GM18505 (cell line): ENCODE measurements at regions not wholly inside any gene's neighbourhood (a gene's known extent, or its start where the extent isn't known, plus 50 kb on each side); places are given as distances from the start of the nearest gene placed in this dataset.

Source experiments
- ATAC-seq: cut with Tn5 transposase; IDR thresholded peaks from one replicate; pipeline ENCODE4 v1.9.1; 2021; ENCODE audit not compliant: unreplicated experiment
- POLR2A ChIP-seq: IDR thresholded peaks from 4 replicates; pipeline ENCODE4 v1.6.1; 2011; ENCODE audit warnings: borderline replicate concordance; ENCODE audit not compliant: insufficient read depth, insufficient read length; ENCODE audit errors: extremely low read depth

GRCh38 chr10:90149563-90149962 lies 448.2 kb downstream of the KIF20B start:
- ATAC-seq = no peak
- no peak for TF ChIP-seq POLR2A

- no peak for ATAC-seq
- no peak for TF ChIP-seq POLR2A
These were observed 461.0 kb downstream of the KIF20B start for GRCh38 chr10:90162271-90162853.

DNA sequence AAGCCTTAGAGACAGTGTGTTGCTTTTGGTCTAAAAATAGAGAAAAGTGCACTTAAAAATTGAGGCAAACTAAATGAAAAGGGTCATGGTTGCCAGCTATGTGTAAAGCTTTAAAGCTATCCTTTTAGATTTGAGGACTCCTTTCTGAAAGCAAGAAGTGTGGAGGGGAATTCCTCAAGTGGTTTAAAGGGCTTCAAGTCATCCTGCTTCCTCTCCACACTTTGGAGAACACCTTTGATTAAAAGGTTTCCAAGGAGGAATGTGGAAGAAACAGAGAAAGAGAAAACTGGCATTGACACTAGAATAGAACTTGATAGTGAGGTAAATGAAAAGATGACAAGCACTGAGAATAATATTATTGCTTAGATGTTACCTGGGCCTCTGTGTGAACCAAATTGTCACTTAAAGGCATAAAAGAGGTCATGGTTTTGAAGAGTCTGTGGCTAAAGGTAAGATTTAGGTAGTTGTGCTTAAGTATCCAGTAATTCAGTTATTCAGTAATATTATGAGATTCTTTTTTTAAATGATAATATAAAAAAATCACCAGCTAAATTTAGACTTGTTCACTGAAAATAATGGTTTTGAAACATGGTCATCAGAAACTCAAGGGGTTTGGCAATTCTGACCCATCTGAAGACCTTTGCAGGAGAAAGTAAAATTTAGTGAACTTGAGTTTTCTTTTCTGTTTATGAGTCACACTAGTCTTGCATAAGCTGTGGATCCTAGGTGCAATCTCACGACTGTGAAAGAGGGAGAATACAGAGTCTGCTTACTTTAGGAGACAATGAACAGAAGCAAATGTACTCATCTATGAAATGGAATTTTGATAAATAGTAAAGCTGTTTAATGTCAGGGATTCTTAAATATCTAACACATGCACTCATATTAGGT lies 466.0 kb downstream of the KIF20B start:
- peak; percentile 73 for ATAC-seq
- TF ChIP-seq POLR2A = no peak

DNA sequence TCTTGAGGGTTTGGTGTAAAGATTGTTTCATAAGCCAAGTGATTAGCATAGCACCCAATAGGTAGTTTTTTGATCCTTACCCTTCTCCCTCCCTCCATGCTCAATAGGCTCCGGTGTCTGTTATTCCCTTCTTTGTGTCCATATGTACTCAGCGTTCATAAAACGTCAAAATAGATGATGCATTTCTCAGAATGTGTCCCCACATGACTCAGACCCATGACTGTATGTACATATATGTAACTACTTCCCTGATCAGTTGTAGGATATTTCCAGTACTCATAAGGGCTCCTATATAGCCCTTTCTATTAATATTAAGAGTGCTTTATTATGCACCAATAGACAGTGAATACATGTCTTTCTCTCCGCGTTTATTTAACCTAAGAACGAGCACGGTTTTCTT lies 466.9 kb downstream of the KIF20B start:
- ATAC-seq = no peak
- no peak for TF ChIP-seq POLR2A

- no peak for ATAC-seq
- no peak for TF ChIP-seq POLR2A
These were observed 469.8 kb downstream of the KIF20B start for GRCh38 chr10:90171014-90171722.

DNA sequence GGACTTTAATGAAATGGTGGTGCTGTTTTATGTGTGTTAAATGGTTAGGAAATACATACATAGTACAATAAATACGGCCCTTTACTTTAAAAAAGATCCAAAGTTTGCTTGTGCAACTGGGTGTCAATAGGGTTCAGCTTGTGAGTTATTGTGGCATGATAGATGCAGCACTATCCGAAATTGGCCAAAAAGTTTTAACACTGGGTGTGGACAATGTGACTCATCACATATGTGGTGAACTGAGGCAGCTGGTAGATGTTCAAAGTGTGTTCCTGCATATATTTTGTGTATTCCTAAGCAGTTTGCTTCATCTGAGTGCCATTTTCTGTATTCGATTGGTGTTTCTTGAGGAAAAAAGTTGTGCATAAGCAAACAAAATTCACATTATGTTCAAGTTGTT lies 473.1 kb downstream of the KIF20B start:
- ATAC-seq = no peak
- no peak for TF ChIP-seq POLR2A

DNA sequence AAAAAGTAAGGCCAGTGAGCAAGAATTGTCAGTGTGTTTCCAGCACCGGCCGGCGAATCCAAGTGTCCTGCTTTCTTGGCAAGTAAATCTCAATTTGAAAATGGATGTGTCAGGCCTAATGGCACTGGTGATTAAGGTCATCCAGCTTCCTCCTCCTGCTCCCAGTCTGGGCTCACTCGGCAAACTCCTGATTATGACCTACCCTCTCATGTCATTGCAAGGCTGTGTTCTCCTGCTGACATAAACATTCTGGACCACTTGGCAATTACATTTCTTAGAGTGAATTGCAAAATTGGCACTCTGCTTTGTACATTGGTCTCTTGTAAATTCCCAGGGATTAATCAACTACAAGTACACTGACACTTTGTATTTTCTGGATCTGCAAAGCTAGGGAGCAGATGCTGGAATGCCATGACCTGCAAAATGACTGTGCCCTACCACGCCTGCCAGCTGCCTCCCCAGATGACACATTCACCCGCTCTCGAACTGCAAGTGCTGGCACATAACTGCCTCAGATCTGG lies 473.8 kb downstream of the KIF20B start:
- no peak for TF ChIP-seq POLR2A
- ATAC-seq = no peak

- ATAC-seq = no peak
- no peak for TF ChIP-seq POLR2A
These were observed 478.5 kb downstream of the KIF20B start for GRCh38 chr10:90179696-90180407.

GRCh38 chr10:90180886-90181691 lies 479.7 kb downstream of the KIF20B start:
- no peak for ATAC-seq
- no peak for TF ChIP-seq POLR2A

DNA sequence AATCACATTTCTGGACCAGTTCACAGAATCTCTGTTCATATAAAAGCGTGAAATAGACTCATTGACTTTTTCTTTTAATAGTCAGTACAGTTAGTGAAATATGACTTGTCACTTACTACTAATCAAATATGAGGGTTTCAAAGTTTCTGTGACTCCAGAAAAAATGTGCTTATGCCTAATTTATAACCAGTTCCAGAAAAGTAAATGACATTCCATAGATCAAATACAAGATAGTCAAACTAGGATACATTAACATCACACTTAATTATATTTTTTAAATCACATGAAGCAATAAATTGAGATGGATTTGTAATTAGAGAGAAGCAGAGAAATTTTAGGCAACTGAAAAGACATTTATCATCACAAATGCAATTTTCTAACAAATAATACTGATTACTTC lies 491.4 kb downstream of the KIF20B start:
- TF ChIP-seq POLR2A = no peak
- ATAC-seq = no peak

- no peak for ATAC-seq
- no peak for TF ChIP-seq POLR2A
These were observed 492.0 kb downstream of the KIF20B start for GRCh38 chr10:90193240-90193985.

GRCh38 chr10:90195288-90195840 lies 494.0 kb downstream of the KIF20B start:
- TF ChIP-seq POLR2A = no peak
- no peak for ATAC-seq

GRCh38 chr10:90197766-90198165 lies 496.4 kb downstream of the KIF20B start:
- TF ChIP-seq POLR2A = no peak

More at GRCh38 chr10:90197766-90198165, 496.4 kb downstream of the KIF20B start:
- ATAC-seq = no peak
